SJCRH30 (cell line): ENCODE measurements at regions not wholly inside any gene's neighbourhood (a gene's known extent, or its start where the extent isn't known, plus 50 kb on each side); places are given as distances from the start of the nearest gene placed in this dataset.
"Not testable (repeated sequence)": the region's sequence is repeated elsewhere in the genome, so short reads cannot be mapped to it uniquely, and the experiment has no call there.

Source experiments
- DNase-seq, 2 experiments: peaks; one replicate each; pipeline ENCODE4 v3.0.0-alpha.2; 2015 to 2020
- H3K27ac ChIP-seq: fragments of 250-450 bp; sonication (Bioruptor Pico); 2 replicates; pipeline ENCODE4 v1.5.1; 2020; ENCODE audit warnings: mild to moderate bottlenecking, moderate library complexity
- H3K27me3 ChIP-seq: fragments of 250-450 bp; sonication (Bioruptor Pico); 2 replicates; pipeline ENCODE4 v1.5.1; 2020; ENCODE audit warnings: mild to moderate bottlenecking, moderate library complexity
- H3K36me3 ChIP-seq: fragments of 250-450 bp; sonication (Bioruptor Pico); 2 replicates; pipeline ENCODE4 v1.5.1; 2020; ENCODE audit warnings: mild to moderate bottlenecking, moderate library complexity
- H3K4me1 ChIP-seq: fragments of 250-450 bp; sonication (Bioruptor Pico); 2 replicates; pipeline ENCODE4 v1.5.1; 2020; ENCODE audit warnings: mild to moderate bottlenecking, moderate library complexity
- H3K4me3 ChIP-seq: fragments of 250-450 bp; sonication (Bioruptor Pico); 2 replicates; pipeline ENCODE4 v1.5.1; 2020; ENCODE audit warnings: mild to moderate bottlenecking, moderate library complexity
- H3K9me3 ChIP-seq: fragments of 250-450 bp; sonication (Bioruptor Pico); replicated peaks from 2 replicates; pipeline ENCODE4 v1.5.1; 2020; ENCODE audit warnings: mild to moderate bottlenecking, moderate library complexity

DNA sequence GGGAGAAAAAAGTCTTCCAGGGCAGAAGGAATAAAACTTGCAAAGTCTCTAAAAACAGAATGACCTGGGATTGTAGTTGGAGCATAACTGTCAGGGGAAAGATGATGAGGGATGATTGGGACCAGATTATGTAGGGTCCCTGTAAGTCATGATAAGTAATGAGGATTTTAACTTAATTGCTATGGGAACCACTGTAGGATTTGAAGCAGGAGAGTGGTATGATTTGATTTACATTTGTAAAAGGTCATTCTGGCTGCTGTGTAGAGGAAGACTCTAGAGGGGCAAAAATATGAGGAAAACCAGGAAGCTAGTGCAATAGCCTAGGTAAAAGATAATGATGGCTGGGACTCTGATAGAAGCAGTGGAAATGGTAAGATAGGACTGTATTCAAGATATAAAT is 900.2 kb downstream of the DIAPH3 start:
- no peak for DNase-seq
- H3K4me1 ChIP-seq, result peaks cover 14% of the 10 kb centered on the region
- H3K27me3 ChIP-seq, result no peaks in the 10 kb centered on the region
- H3K4me3 ChIP-seq, result no peak overlapping the region
- no peak overlapping the region for H3K27ac ChIP-seq
- H3K36me3 ChIP-seq, result no peaks in the 10 kb centered on the region
- no peaks in the 10 kb centered on the region for H3K9me3 ChIP-seq

DNA sequence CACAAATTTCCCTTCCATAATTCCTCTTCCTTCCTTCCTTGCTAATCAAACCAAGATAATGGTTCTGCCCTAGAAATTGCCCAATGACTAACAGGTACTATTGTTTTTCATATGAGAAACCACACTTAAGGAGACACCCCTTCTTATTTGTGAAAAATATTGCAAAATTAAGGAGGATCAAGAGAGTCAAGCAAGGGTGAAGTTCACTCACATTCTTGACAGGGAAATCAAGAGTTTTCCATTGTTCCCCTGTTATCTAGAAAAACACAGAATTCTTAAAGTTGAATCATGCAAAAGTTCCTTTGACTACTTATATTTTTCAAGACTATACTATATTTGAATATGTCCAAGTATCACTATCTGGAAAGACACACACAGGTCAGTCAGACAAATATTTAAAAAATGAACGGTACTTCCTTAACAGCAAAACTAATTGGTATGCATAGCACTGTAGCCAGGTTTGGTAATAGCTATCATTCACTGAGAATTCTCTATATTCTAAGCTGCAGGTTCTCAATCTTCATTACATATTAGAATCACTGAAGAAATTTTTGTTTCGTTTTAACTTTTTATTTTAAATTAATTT is 897.2 kb downstream of the DIAPH3 start:
- Histone ChIP-seq H3K27ac (no peak overlapping the region), H3K4me3 (no peak overlapping the region), H3K9me3 (no peaks in the 10 kb centered on the region), H3K27me3 (no peaks in the 10 kb centered on the region), H3K4me1 (peaks cover 19% of the 10 kb centered on the region), H3K36me3 (no peaks in the 10 kb centered on the region)
- DNase-seq, result no peak

DNA sequence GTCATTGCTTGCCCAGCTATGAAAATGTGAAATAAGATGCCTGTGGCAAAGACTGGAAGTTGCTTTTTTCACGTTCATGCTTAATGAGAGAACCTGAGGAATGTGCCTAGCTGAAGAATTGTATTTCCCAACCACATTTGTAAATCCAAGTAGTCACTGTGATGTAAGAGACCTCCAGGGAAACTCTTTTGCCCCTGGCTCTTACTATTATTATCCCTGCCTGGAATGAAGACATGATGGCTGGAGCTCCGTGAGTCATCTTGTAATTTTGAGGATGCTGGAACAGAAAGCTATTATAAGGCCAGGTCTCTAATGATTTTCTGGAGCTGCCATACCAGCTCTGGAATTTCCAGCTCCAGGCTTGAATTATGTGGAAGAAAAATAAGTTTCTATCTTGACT is 894.3 kb downstream of the DIAPH3 start:
- peak overlapping the region; percentile 11; the same call in 1 of the 2 replicates for H3K27ac ChIP-seq
- H3K4me3 ChIP-seq, result no peak overlapping the region
- peak; percentile 38 to 56 for DNase-seq

DNA sequence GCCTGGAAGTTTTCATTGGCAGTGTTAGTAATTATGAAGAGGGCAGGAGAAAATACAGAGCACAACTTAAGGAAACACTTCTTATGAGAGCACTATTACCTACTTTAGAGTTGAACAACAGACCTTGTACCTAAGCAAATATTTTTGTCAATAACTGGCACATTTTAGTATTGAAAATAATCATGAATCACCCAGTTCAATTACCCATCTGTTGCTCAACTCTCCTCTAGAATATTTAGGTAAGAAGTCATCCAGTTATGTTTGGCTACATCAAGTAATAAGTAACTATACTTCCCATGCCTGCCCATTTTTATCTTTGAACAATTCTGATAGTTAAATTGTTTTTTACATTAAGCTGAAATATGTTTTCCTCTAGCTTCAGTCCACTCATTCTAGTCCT is 893.4 kb downstream of the DIAPH3 start:
- Histone ChIP-seq H3K27me3 (no peaks in the 10 kb centered on the region), H3K4me3 (no peak overlapping the region), H3K4me1 (peaks cover 23% of the 10 kb centered on the region), H3K27ac (no peak overlapping the region; the same call in 1 of the 2 replicates), H3K36me3 (no peaks in the 10 kb centered on the region), H3K9me3 (no peaks in the 10 kb centered on the region)
- DNase-seq, result no peak

More for the DNA sequence above, 894.3 kb downstream of the DIAPH3 start:
- Histone ChIP-seq H3K27me3 (no peaks in the 10 kb centered on the region), H3K4me1 (peaks cover 19% of the 10 kb centered on the region), H3K36me3 (no peaks in the 10 kb centered on the region), H3K9me3 (no peaks in the 10 kb centered on the region)

DNA sequence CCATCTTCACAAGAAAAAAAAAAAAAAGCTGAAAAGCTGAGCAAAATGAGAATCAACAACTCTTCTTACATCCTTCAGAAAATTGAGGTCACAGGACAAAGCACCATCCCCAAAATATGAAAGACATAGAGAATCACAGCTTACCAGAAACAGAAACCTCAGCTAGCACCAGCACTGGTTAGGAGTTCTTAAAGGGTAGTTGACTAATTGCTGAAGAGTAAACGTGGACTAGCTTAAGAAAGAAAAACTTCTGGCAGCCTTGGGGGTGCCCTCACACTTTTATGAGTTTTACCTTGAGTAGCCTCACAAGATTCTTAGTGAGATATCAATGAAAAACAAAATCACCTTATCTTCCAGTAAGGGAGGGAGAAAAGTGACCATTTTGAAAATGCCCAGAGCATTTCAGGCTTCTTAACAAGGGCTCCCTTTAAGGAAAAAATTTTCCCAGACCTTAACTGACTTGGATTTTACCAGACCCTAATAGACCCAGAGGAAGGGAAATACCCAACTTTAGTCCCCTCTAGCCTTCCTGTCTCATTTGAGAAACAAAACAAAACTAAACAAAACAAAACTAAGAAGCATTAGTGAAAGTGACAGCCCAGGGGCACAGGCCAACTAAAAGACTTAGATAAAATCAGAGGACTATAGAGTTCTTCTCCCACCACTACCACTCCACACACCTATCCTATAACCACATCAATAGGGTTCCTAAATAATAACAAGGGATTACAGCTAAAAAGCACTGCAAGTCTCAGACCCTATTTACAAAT is 888.6 kb downstream of the DIAPH3 start:
- no peak overlapping the region for H3K27ac ChIP-seq
- peaks cover 28% of the 10 kb centered on the region for H3K4me1 ChIP-seq
- H3K27me3 ChIP-seq, result no peaks in the 10 kb centered on the region
- no peak for DNase-seq
- H3K36me3 ChIP-seq, result no peaks in the 10 kb centered on the region
- H3K9me3 ChIP-seq, result no peaks in the 10 kb centered on the region
- no peak overlapping the region for H3K4me3 ChIP-seq

DNA sequence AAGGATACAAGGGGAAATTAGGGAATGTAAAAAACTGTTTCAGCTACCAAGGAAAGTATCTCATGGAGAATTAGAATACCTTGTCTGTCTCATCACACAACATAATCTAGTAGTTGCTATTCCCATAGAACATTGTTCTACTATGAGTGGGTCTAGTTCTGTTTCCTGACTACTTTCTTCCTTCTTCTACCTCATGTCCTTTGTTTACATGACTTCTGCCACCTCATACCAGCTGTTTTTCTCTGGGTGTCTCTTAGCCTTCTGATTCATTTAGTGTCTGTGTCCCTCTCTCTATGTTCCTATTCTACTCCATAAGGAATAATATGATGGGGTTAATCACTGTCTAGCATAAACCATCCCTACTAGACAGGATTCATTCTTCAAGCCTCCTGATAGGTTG is 887.3 kb downstream of the DIAPH3 start:
- Histone ChIP-seq H3K9me3 (no peaks in the 10 kb centered on the region), H3K4me3 (no peak overlapping the region), H3K4me1 (peaks cover 27% of the 10 kb centered on the region), H3K27me3 (no peaks in the 10 kb centered on the region), H3K36me3 (no peaks in the 10 kb centered on the region), H3K27ac (peak overlapping the region; percentile 67)
- DNase-seq, result no peak

DNA sequence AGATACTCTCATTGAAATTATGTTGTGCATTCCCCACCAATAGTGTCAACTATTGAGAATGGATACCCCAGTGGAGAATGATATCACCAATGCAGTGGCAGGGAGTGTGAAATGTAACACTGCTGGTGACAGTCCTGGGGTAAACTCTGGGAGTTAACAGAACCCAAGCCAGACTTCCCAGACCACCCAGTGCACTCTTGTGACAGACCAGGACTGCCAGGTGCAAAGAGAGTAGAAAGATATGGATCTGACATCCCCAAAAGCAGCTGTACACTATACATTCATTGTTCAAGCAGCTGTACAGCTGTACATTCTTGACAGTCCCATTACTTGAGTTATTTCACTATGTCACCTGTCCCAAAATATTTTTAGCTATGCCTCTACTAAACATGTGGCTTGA is 886.6 kb downstream of the DIAPH3 start:
- H3K27me3 ChIP-seq, result no peaks in the 10 kb centered on the region
- no peaks in the 10 kb centered on the region for H3K9me3 ChIP-seq
- H3K4me3 ChIP-seq, result no peak overlapping the region
- DNase-seq, result peak; percentile 88 to 93
- H3K27ac ChIP-seq, result peak overlapping the region; percentile 67
- H3K36me3 ChIP-seq, result no peaks in the 10 kb centered on the region
- peaks cover 27% of the 10 kb centered on the region for H3K4me1 ChIP-seq

DNA sequence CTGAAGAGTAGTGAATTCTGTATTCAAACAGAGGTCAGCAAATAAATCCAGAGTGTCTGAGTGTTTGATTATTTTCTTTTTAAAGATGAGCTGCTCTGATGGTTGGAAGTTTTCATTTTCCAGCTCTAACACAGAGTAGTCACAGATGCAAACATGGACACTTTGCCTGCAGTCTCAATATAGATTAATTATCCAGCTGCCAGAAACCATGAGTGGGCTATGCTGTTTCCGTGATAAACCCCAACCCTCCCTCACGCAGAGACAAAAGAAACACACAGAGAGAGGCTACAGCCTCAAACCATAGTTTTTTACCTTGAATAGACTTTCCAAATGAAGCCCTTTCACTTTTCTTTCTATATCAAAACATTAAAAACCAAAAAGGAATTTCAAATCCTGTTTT is 884.7 kb downstream of the DIAPH3 start:
- no peak for DNase-seq
- Histone ChIP-seq H3K4me3 (no peak overlapping the region), H3K36me3 (no peaks in the 10 kb centered on the region), H3K27ac (no peak overlapping the region), H3K9me3 (no peaks in the 10 kb centered on the region), H3K4me1 (peaks cover 27% of the 10 kb centered on the region), H3K27me3 (no peaks in the 10 kb centered on the region)

DNA sequence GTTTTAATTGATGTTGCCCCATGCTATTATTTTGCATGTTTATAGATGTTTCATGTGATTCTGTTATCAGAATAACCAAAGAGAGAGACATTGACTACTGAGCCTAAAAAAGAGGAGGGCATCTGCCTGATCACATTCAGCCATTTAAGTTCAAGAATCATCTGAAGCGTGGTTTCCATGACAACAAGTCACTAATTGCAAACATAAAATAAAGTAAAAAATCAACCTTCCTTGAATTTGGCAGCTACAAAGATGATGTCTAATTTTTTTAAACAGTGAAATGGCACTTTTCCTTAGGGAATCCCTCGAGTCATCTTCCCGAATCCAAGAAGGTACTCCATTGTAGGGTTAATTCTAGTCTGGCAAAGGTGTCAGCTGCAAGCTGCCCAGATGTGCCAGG is 884.2 kb downstream of the DIAPH3 start:
- Histone ChIP-seq H3K9me3 (no peaks in the 10 kb centered on the region), H3K27me3 (no peaks in the 10 kb centered on the region), H3K4me3 (no peak overlapping the region), H3K36me3 (no peaks in the 10 kb centered on the region), H3K27ac (no peak overlapping the region), H3K4me1 (peaks cover 27% of the 10 kb centered on the region)
- DNase-seq, result no peak

DNA sequence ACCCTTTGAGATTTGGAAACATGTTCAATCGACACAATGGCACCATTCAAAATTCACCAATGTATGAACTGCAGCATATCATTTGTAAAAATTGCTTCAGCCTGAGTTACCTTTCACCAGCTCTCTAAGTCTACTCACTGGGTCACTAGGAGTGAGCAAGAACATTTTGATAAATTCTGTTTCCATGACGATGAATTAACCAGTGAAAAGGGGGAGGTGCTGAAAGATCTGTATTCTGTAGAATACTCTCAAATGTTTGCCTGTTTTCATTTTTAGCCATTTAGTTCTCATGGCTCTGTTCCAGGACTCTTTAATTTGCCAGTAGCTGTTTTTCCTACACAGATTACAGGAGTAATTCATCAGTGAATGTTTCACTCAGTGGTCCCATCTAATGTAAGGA is 883.4 kb downstream of the DIAPH3 start:
- no peaks in the 10 kb centered on the region for H3K36me3 ChIP-seq
- H3K27me3 ChIP-seq, result no peaks in the 10 kb centered on the region
- no peaks in the 10 kb centered on the region for H3K9me3 ChIP-seq
- no peak overlapping the region for H3K4me3 ChIP-seq
- peaks cover 23% of the 10 kb centered on the region for H3K4me1 ChIP-seq
- no peak for DNase-seq
- H3K27ac ChIP-seq, result no peak overlapping the region

DNA sequence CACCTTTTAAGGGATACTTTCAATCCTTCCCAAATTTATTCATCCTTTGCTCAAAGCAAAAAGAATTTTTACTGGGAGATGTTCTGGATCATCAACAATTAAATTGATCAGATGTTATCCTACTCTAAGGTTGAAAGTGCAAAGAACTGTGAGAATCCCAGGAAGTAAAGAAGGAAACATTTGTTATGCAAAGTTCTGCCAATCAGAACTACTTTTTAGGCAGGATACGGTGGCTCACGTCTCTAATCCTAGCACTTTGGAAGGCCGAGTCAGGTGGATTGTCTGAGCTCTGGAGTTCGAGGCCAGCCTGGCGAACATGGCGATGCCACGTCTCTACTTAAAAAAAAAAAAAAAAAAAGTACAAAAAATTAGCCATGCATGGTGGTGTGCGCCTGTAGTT is 882.3 kb downstream of the DIAPH3 start:
- no peak overlapping the region for H3K27ac ChIP-seq
- DNase-seq, result no peak
- H3K9me3 ChIP-seq, result no peaks in the 10 kb centered on the region
- H3K4me1 ChIP-seq, result peaks cover 15% of the 10 kb centered on the region
- H3K4me3 ChIP-seq, result no peak overlapping the region
- H3K36me3 ChIP-seq, result no peaks in the 10 kb centered on the region
- H3K27me3 ChIP-seq, result no peaks in the 10 kb centered on the region

DNA sequence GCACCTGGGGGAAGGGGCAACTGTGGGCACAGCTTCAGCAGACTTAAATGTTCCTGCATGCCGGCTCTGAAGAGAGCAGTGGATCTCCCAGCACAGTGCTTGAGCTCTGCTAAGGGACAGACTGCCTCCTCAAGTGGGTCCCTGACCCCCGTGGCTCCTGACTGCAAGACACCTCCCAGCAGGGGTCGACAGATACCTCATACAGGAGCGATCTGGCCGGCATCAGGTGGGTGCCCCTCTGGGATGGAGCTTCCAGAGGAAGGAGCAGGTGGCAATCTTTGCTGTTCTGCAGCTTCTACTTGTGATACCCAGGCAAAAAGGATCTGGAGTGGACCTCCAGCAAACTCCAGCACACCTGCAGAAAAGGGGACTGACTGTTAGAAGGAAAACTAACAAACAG is 871.5 kb downstream of the DIAPH3 start:
- not testable (repeated sequence) for H3K4me1 ChIP-seq, H3K4me3 ChIP-seq, DNase-seq, H3K27ac ChIP-seq, H3K9me3 ChIP-seq, H3K36me3 ChIP-seq, H3K27me3 ChIP-seq

DNA sequence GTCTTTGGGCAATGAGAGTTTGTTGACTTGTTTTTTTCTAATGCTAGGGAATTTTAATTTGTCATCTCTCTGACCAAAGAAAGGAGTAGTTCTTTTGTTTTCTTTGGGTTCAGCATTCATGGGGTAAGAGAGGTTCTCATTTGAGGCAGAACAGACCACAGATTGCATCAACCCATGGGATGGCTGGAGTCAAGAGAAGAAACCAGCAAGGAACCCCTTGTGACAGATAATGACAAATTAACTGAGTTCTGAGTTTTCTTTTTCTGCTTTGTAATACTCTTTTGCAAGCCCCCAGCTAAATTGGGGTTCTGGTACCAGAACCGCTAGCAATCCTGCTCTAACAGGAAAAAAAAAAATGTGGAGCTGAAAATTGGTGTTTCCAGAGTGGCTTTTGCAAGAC is 864.1 kb downstream of the DIAPH3 start:
- Histone ChIP-seq H3K36me3 (no peaks in the 10 kb centered on the region), H3K9me3 (no peaks in the 10 kb centered on the region), H3K27ac (no peak overlapping the region), H3K4me1 (peaks cover 11% of the 10 kb centered on the region; the same call in 1 of the 2 replicates), H3K27me3 (no peaks in the 10 kb centered on the region), H3K4me3 (no peak overlapping the region)
- no peak for DNase-seq

DNA sequence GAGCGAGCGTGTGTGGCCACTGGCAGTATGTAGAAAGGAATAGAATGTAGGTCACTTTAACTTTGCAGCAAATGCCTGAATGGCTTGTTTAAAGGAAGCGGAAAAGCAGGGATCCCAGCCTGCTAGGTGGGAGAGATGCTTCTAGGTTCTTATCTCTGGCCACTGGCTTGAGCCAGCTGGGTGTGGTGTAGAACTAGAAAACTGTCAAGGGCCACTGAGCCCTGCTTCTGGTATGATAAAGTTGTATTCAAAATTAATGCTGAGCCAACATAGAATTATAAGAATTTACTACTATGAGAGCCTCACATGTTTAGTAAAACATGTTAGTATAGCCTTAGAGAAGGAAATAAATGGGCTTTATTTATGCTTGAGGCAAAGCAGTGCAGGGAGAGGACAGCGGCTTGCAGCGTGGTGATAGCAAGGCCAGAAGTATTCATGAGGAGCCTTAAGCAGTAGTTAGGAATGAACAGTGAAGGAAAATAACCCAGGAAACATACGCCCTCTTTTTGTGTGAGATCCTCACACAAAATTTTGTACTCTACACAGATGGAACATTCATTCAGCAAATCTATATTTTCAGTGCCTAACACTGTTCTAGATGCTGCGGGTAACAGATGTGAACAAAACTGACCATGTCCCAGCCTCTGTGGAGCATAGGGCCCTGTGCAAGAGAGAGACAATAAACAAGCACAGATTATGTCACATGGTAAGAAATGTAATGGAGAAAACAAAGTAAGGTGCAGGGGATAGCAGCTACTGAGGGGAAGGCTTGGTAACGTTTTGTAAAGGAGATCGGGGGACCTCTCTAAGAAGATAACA is 863.2 kb downstream of the DIAPH3 start:
- DNase-seq, result no peak
- Histone ChIP-seq H3K4me3 (no peak overlapping the region), H3K27ac (no peak overlapping the region), H3K27me3 (no peaks in the 10 kb centered on the region), H3K9me3 (no peaks in the 10 kb centered on the region), H3K36me3 (no peaks in the 10 kb centered on the region), H3K4me1 (peaks cover 11% of the 10 kb centered on the region; the same call in 1 of the 2 replicates)

DNA sequence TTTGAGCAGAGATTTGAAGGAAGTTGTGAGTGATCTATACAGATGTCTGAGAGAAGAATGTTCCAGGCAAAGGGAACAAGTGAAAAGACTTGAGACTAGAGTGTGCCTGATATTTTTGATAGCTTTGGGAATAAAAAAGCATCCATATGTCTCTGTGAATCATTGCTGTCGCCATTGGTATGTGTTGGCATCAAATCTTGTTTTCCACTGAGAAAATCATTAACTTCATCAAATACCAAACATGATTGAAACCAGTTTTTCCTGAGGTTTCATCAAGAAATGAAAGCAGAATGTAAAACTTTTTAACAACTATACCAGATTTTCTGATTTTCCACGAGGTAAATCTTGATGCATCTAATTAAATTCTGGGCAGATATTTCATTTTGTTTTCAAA is 862.6 kb downstream of the DIAPH3 start:
- no peak overlapping the region for H3K27ac ChIP-seq
- no peaks in the 10 kb centered on the region for H3K27me3 ChIP-seq
- no peak overlapping the region for H3K4me3 ChIP-seq
- peaks cover 11% of the 10 kb centered on the region; the same call in 1 of the 2 replicates for H3K4me1 ChIP-seq
- H3K9me3 ChIP-seq, result no peaks in the 10 kb centered on the region
- no peak for DNase-seq
- H3K36me3 ChIP-seq, result no peaks in the 10 kb centered on the region
